ENCODE measurements at regions not wholly inside any gene's neighbourhood (a gene's known extent, or its start where the extent isn't known, plus 50 kb on each side); places are given as distances from the start of the nearest gene placed in this dataset.

DNA sequence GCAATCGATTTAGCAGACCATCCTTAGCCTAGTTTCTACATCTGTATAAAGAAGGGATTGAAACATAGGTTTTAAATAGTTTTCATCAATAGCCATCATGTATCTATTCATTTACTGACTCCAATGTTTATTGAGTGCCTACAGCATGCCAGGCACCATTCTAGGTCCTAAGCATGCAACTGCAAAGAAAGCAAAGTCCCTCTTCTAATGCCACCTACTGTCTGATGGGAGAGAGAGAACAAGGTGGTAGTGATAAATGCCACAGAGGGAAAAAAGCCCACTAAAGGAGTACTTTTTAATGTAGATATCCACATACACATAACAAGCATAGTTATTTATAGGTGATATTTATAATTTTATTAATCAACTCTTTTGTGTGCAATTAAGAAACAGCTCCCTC lies 67.6 kb upstream of the PPARGC1A start:
- H3K27me3 Mint-ChIP-seq (ENCODE audit: insufficient read depth, unreplicated experiment): peaks cover 5% of the 10 kb centered on the region
- no peaks in the 10 kb centered on the region for H3K9me3 ChIP-seq
- H3K4me1 ChIP-seq: no peaks in the 10 kb centered on the region
- ChIA-PET CTCF (no interaction called here), POLR2A (no interaction called here)
- no peaks in the 10 kb centered on the region for H3K27me3 ChIP-seq (replicated peaks; ENCODE audit: control insufficient read depth, insufficient read depth, low read length)
- DNase-seq: no peak
- no peaks in the 10 kb centered on the region for H3K9me3 Mint-ChIP-seq (ENCODE audit: unreplicated experiment)
- no peak overlapping the region for H3K27ac Mint-ChIP-seq (ENCODE audit: unreplicated experiment)
- H3K36me3 ChIP-seq (ENCODE audit: control insufficient read depth, insufficient read depth, low read length): no peaks in the 10 kb centered on the region
- TF ChIP-seq, protein P1, sequence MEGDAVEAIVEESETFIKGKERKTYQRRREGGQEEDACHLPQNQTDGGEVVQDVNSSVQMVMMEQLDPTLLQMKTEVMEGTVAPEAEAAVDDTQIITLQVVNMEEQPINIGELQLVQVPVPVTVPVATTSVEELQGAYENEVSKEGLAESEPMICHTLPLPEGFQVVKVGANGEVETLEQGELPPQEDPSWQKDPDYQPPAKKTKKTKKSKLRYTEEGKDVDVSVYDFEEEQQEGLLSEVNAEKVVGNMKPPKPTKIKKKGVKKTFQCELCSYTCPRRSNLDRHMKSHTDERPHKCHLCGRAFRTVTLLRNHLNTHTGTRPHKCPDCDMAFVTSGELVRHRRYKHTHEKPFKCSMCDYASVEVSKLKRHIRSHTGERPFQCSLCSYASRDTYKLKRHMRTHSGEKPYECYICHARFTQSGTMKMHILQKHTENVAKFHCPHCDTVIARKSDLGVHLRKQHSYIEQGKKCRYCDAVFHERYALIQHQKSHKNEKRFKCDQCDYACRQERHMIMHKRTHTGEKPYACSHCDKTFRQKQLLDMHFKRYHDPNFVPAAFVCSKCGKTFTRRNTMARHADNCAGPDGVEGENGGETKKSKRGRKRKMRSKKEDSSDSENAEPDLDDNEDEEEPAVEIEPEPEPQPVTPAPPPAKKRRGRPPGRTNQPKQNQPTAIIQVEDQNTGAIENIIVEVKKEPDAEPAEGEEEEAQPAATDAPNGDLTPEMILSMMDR (IDR thresholded peaks at IDR 0.05; ENCODE audit: insufficient read depth in 1 of 2, low read depth in 1 of 2, low read length in 1 of 2, severe bottlenecking in 1 of 2, unreplicated experiment in 1 of 2): no peak
- BruUV-seq (replicated peaks): no TSS peak
- no peak overlapping the region for H3K4me3 ChIP-seq (ENCODE audit: low read depth, low read length)
- no peak overlapping the region for H3K4me3 Mint-ChIP-seq (ENCODE audit: unreplicated experiment)
- no peaks in the 10 kb centered on the region for H3K4me1 Mint-ChIP-seq (ENCODE audit: low read depth, unreplicated experiment)
- no peaks in the 10 kb centered on the region for H3K36me3 Mint-ChIP-seq (ENCODE audit: insufficient read depth, unreplicated experiment)
- intact Hi-C loops (cut with micrococcal nuclease; ENCODE audit: unreplicated experiment): no loop called here

DNA sequence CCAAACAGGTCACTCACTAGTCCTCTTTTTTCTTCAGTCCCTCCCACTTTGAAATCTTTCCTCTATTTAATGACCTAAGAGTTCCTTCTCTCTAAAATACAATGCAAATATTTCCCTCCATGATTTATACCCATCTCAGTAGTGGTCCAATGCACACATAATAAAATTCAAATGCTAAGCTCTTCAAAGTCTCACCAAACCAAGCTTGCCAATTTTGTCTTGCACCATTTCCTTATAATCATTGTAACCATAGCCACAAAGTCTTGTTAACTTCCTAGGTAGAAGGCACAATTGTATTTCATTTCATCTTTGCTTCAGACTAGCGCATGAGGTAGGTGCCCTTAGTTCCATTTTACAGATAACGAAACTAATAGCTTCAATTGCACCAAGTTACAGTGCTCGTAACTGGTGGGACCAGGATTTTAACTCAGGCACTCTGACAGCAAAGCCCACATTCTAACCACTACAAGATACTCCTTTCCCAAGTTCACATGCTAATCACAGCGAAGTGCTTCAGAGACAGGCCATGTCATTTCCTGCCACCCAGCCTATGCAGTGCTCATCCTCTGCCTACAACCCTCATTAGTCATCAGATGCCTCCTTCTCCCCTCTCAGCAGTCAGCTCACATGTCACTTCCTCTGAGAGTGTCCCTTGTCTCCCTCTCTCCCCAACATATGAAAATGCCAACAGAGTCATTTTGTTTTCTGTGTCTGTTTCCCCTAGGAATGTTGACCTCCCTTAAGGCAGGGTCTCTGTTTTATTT lies 66.9 kb upstream of the PPARGC1A start:
- no TSS peak for BruUV-seq (replicated peaks)
- H3K36me3 Mint-ChIP-seq (ENCODE audit: insufficient read depth, unreplicated experiment): no peaks in the 10 kb centered on the region
- no peak for DNase-seq
- Histone ChIP-seq H3K4me1 (no peaks in the 10 kb centered on the region), H3K27me3 (replicated peaks; ENCODE audit: control insufficient read depth, insufficient read depth, low read length) (no peaks in the 10 kb centered on the region), H3K36me3 (ENCODE audit: control insufficient read depth, insufficient read depth, low read length) (no peaks in the 10 kb centered on the region), H3K4me3 (ENCODE audit: low read depth, low read length) (no peak overlapping the region), H3K9me3 (no peaks in the 10 kb centered on the region)
- H3K27me3 Mint-ChIP-seq (ENCODE audit: insufficient read depth, unreplicated experiment): peaks cover 8% of the 10 kb centered on the region
- H3K4me1 Mint-ChIP-seq (ENCODE audit: low read depth, unreplicated experiment): no peaks in the 10 kb centered on the region
- ChIA-PET POLR2A (no interaction called here), CTCF (no interaction called here)
- H3K27ac Mint-ChIP-seq (ENCODE audit: unreplicated experiment): no peak overlapping the region
- H3K9me3 Mint-ChIP-seq (ENCODE audit: unreplicated experiment): no peaks in the 10 kb centered on the region
- TF ChIP-seq, protein P1 (IDR thresholded peaks at IDR 0.05; ENCODE audit: insufficient read depth in 1 of 2, low read depth in 1 of 2, low read length in 1 of 2, severe bottlenecking in 1 of 2, unreplicated experiment in 1 of 2): no peak
- intact Hi-C loops (cut with micrococcal nuclease; ENCODE audit: unreplicated experiment): no loop called here
- H3K4me3 Mint-ChIP-seq (ENCODE audit: unreplicated experiment): no peak overlapping the region

DNA sequence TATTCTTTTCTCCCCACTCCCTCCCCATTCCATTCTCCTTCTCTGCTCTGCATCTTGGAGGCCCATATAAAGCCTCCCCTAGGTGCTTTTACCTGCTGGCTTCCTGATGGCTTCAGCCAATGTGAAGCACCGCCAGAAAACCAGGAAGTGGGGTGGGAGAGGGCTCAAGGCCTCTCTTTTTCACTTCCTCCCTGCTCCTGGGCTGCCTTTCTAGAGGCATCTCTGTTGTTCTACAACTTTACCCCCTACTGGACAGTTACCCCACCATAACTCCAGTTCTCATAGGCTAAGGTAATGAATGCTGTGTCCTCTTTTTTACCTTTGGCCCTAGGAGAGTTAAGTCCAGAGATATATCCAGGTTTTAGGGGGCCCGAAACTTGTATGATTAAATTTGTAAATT lies 62.4 kb upstream of the PPARGC1A start:
- no peak overlapping the region for H3K4me3 Mint-ChIP-seq (ENCODE audit: unreplicated experiment)
- H3K9me3 ChIP-seq: no peaks in the 10 kb centered on the region
- peaks cover 8% of the 10 kb centered on the region for H3K27me3 Mint-ChIP-seq (ENCODE audit: insufficient read depth, unreplicated experiment)
- TF ChIP-seq, protein P1 (IDR thresholded peaks at IDR 0.05; ENCODE audit: insufficient read depth in 1 of 2, low read depth in 1 of 2, low read length in 1 of 2, severe bottlenecking in 1 of 2, unreplicated experiment in 1 of 2): no peak
- no TSS peak for BruUV-seq (replicated peaks)
- CTCF ChIA-PET: no interaction called here
- H3K4me1 Mint-ChIP-seq (ENCODE audit: low read depth, unreplicated experiment): no peaks in the 10 kb centered on the region
- POLR2A ChIA-PET: no interaction called here
- H3K27ac Mint-ChIP-seq (ENCODE audit: unreplicated experiment): no peak overlapping the region
- H3K36me3 ChIP-seq (ENCODE audit: control insufficient read depth, insufficient read depth, low read length): no peaks in the 10 kb centered on the region
- intact Hi-C loops (cut with micrococcal nuclease; ENCODE audit: unreplicated experiment): no loop called here
- H3K9me3 Mint-ChIP-seq (ENCODE audit: unreplicated experiment): no peaks in the 10 kb centered on the region
- H3K36me3 Mint-ChIP-seq (ENCODE audit: insufficient read depth, unreplicated experiment): no peaks in the 10 kb centered on the region
- no peak overlapping the region for H3K4me3 ChIP-seq (ENCODE audit: low read depth, low read length)
- H3K4me1 ChIP-seq: no peaks in the 10 kb centered on the region
- no peaks in the 10 kb centered on the region for H3K27me3 ChIP-seq (replicated peaks; ENCODE audit: control insufficient read depth, insufficient read depth, low read length)
- no peak for DNase-seq
